ENCODE measurements at regions not wholly inside any gene's neighbourhood (a gene's known extent, or its start where the extent isn't known, plus 50 kb on each side); places are given as distances from the start of the nearest gene placed in this dataset.
"Not testable (repeated sequence)": the region's sequence is repeated elsewhere in the genome, so short reads cannot be mapped to it uniquely, and the experiment has no call there.

DNA sequence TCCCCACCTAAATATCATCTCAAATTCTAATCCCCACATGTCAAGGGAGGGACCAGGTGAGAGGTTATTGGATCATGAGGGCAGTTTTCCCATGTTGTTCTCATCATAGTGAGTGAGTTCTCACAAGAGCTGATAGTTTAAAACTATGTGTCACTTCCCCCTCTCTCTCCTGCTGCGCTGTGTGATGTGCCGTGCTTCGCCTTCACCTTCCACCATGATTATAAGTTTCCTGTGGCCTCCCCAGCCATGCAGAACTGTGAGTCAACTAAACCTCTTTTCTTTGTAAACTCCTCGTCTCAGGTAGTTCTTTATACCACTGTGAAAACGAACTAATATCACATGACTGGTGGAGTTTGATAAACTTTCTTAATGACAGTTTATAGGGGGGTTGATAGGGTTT, 839.5 kb downstream of the TMEM121 start:
- TF ChIP-seq, protein P1, sequence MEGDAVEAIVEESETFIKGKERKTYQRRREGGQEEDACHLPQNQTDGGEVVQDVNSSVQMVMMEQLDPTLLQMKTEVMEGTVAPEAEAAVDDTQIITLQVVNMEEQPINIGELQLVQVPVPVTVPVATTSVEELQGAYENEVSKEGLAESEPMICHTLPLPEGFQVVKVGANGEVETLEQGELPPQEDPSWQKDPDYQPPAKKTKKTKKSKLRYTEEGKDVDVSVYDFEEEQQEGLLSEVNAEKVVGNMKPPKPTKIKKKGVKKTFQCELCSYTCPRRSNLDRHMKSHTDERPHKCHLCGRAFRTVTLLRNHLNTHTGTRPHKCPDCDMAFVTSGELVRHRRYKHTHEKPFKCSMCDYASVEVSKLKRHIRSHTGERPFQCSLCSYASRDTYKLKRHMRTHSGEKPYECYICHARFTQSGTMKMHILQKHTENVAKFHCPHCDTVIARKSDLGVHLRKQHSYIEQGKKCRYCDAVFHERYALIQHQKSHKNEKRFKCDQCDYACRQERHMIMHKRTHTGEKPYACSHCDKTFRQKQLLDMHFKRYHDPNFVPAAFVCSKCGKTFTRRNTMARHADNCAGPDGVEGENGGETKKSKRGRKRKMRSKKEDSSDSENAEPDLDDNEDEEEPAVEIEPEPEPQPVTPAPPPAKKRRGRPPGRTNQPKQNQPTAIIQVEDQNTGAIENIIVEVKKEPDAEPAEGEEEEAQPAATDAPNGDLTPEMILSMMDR (conservative IDR thresholded peaks at IDR 0.05 in 1 of 2, IDR thresholded peaks at IDR 0.05 in 1 of 2; ENCODE audit: low read depth in 1 of 2, low read length in 2 of 2): not testable (repeated sequence)
- not testable (repeated sequence) for TF ChIP-seq EZH2 (IDR thresholded peaks at IDR 0.05; ENCODE audit: low read length, missing control alignments)
